ENCODE measurements at regions not wholly inside any gene's neighbourhood (a gene's known extent, or its start where the extent isn't known, plus 50 kb on each side); places are given as distances from the start of the nearest gene placed in this dataset.

- Histone ChIP-seq H3K4me1 (ENCODE audit: insufficient read depth, low read length) (no peaks in the 10 kb centered on the region), H3K27me3 (ENCODE audit: low read length) (no peaks in the 10 kb centered on the region), H3K27ac (ENCODE audit: low read length) (no peak overlapping the region), H2AFZ (ENCODE audit: low read length) (no peak overlapping the region), H3K9ac (ENCODE audit: low read length) (no peak overlapping the region), H3K36me3 (ENCODE audit: low read depth, low read length) (no peaks in the 10 kb centered on the region), H3K9me3 (ENCODE audit: low read length) (no peaks in the 10 kb centered on the region), H3K9me2 (replicated peaks; ENCODE audit: low read length) (no peaks in the 10 kb centered on the region), H3K4me2 (ENCODE audit: low read length) (no peak overlapping the region), H4K20me1 (ENCODE audit: low read length) (no peaks in the 10 kb centered on the region), H3F3A (ENCODE audit: low read length, unreplicated experiment) (no peaks in the 10 kb centered on the region), H3K4me3 (ENCODE audit: low read length) (no peak overlapping the region), H3K79me2 (ENCODE audit: low read length) (no peaks in the 10 kb centered on the region)
- ATAC-seq (no peak), DNase-seq (no peak)
- BruUV-seq (replicated peaks) = no TSS peak
- intact Hi-C loops (cut with micrococcal nuclease) = no loop called here
- TF ChIP-seq EZH2 (IDR thresholded peaks at IDR 0.05; ENCODE audit: low read length, unreplicated experiment) (no peak), CTCF (conservative IDR thresholded peaks at IDR 0.05; ENCODE audit: low read depth, low read length) (no peak), EZH2phosphoT487 (IDR thresholded peaks at IDR 0.05; ENCODE audit: borderline replicate concordance, low read length) (no peak)
- POLR2A ChIA-PET (ENCODE audit: unreplicated experiment) = no interaction called here
- CTCF ChIA-PET = no interaction called here
These were observed 343.3 kb upstream of the MKI67 start for GRCh38 chr10:128469515-128469914.

GRCh38 chr10:128470321-128470965 lies 344.2 kb upstream of the MKI67 start:
- H3K27me3 ChIP-seq (ENCODE audit: low read length) = no peaks in the 10 kb centered on the region
- CTCF ChIA-PET = no interaction called here
- POLR2A ChIA-PET (ENCODE audit: unreplicated experiment) = no interaction called here
- no peaks in the 10 kb centered on the region for H3K9me2 ChIP-seq (replicated peaks; ENCODE audit: low read length)
- H3K36me3 ChIP-seq (ENCODE audit: low read depth, low read length) = no peaks in the 10 kb centered on the region
- TF ChIP-seq CTCF (conservative IDR thresholded peaks at IDR 0.05; ENCODE audit: low read depth, low read length) (no peak), EZH2 (IDR thresholded peaks at IDR 0.05; ENCODE audit: low read length, unreplicated experiment) (no peak), EZH2phosphoT487 (IDR thresholded peaks at IDR 0.05; ENCODE audit: borderline replicate concordance, low read length) (no peak)
- no peak overlapping the region for H3K27ac ChIP-seq (ENCODE audit: low read length)
- H3K4me2 ChIP-seq (ENCODE audit: low read length) = no peak overlapping the region
- no TSS peak for BruUV-seq (replicated peaks)
- H4K20me1 ChIP-seq (ENCODE audit: low read length) = no peaks in the 10 kb centered on the region
- H2AFZ ChIP-seq (ENCODE audit: low read length) = no peak overlapping the region
- H3K4me1 ChIP-seq (ENCODE audit: insufficient read depth, low read length) = no peaks in the 10 kb centered on the region
- intact Hi-C loops (cut with micrococcal nuclease) = no loop called here
- no peaks in the 10 kb centered on the region for H3K9me3 ChIP-seq (ENCODE audit: low read length)
- no peak overlapping the region for H3K9ac ChIP-seq (ENCODE audit: low read length)
- no peaks in the 10 kb centered on the region for H3F3A ChIP-seq (ENCODE audit: low read length, unreplicated experiment)
- DNase-seq (no peak), ATAC-seq (no peak)
- no peaks in the 10 kb centered on the region for H3K79me2 ChIP-seq (ENCODE audit: low read length)
- H3K4me3 ChIP-seq (ENCODE audit: low read length) = no peak overlapping the region

- no peak for DNase-seq
- intact Hi-C loops (cut with micrococcal nuclease) = no loop called here
- H4K20me1 ChIP-seq (ENCODE audit: low read length) = no peaks in the 10 kb centered on the region
- H3F3A ChIP-seq (ENCODE audit: low read length, unreplicated experiment) = no peaks in the 10 kb centered on the region
- no peaks in the 10 kb centered on the region for H3K36me3 ChIP-seq (ENCODE audit: low read depth, low read length)
- TF ChIP-seq EZH2 (IDR thresholded peaks at IDR 0.05; ENCODE audit: low read length, unreplicated experiment) = no peak
- TF ChIP-seq EZH2phosphoT487 (IDR thresholded peaks at IDR 0.05; ENCODE audit: borderline replicate concordance, low read length) = no peak
- TF ChIP-seq CTCF (conservative IDR thresholded peaks at IDR 0.05; ENCODE audit: low read depth, low read length) = no peak
- POLR2A ChIA-PET (ENCODE audit: unreplicated experiment) = no interaction called here
- H3K27ac ChIP-seq (ENCODE audit: low read length) = no peak overlapping the region
- CTCF ChIA-PET = no interaction called here
- H2AFZ ChIP-seq (ENCODE audit: low read length) = no peak overlapping the region
- no peaks in the 10 kb centered on the region for H3K79me2 ChIP-seq (ENCODE audit: low read length)
- H3K27me3 ChIP-seq (ENCODE audit: low read length) = no peaks in the 10 kb centered on the region
- no peaks in the 10 kb centered on the region for H3K9me2 ChIP-seq (replicated peaks; ENCODE audit: low read length)
- no peaks in the 10 kb centered on the region for H3K9me3 ChIP-seq (ENCODE audit: low read length)
- no peak overlapping the region for H3K4me2 ChIP-seq (ENCODE audit: low read length)
- no peak for ATAC-seq
- BruUV-seq (replicated peaks) = no TSS peak
- no peak overlapping the region for H3K9ac ChIP-seq (ENCODE audit: low read length)
- no peaks in the 10 kb centered on the region for H3K4me1 ChIP-seq (ENCODE audit: insufficient read depth, low read length)
- H3K4me3 ChIP-seq (ENCODE audit: low read length) = no peak overlapping the region
These were observed 344.9 kb upstream of the MKI67 start for GRCh38 chr10:128471151-128471550.

All from PC-3 (cell line).